HepG2 (cell line): ENCODE measurements at regions not wholly inside any gene's neighbourhood (a gene's known extent, or its start where the extent isn't known, plus 50 kb on each side); places are given as distances from the start of the nearest gene placed in this dataset.

ENCODE experiments used
- ATAC-seq: fragments of 200-7000 bp; cut with Tn5 transposase; 3 replicates; pipeline ENCODE4 v1.9.1; 2020; ENCODE audit warnings: mild to moderate bottlenecking, moderate library complexity
- BruUV-seq: library from RNA; stranded (reverse); fragments of 400-500 nt; replicated peaks from 2 replicates; lab custom pipeline; 2021; lab: Mats Ljungman, UMichigan
- CTCF ChIA-PET: fragments of 300-600 bp; formaldehyde crosslinking; extraction: SDS; loops from one replicate; lab custom pipeline; 2021; ENCODE audit warnings: low total read pairs, inconsistent platforms, low intra/inter-chr PET ratio; lab: Yijun Ruan, JAX
- POLR2A ChIA-PET: fragments of 350-600 bp; sonication (Branson Sonifier 250); formaldehyde crosslinking; loops from one replicate; lab custom pipeline; 2020; ENCODE audit warnings: antibody characterized with exemption, inconsistent platforms; lab: Yijun Ruan, JAX
- DNase-seq: peaks from one replicate; pipeline ENCODE4 v3.0.0-alpha.2; 2015; ENCODE audit warnings: low spot score
- FAIRE-seq: peaks from 3 replicates; lab custom pipeline; 2011; peaks lifted over from hg19 to GRCh38; lab: Jason Lieb, UNC
- H2AFZ ChIP-seq: one replicate; pipeline ENCODE4 v1.6.1; 2011; ENCODE audit warnings: low read length, inconsistent platforms
- H3K27ac ChIP-seq: fragments of 300-600 bp; 3 replicates; pipeline ENCODE4 v1.8.0; 2011; ENCODE audit warnings: mixed run types, mild to moderate bottlenecking, mixed read lengths, low read length, inconsistent platforms; ENCODE audit not compliant: insufficient read depth; ENCODE audit errors: extremely low read length
- H3K27me3 ChIP-seq, 2 experiments: fragments of 200-600 bp in 1 of 2; 2 replicates in 1 of 2; 3 replicates in 1 of 2; pipeline versions ENCODE4 v1.6.0 to v1.8.0; 2011; ENCODE audit warnings: low read length in 2 of 2, mild to moderate bottlenecking in 2 of 2, moderate library complexity in 2 of 2, inconsistent platforms in 1 of 2; ENCODE audit not compliant: insufficient read depth in 2 of 2, control insufficient read depth in 1 of 2
- H3K36me3 ChIP-seq, 2 experiments: fragments of 200-600 bp in 1 of 2; replicated peaks in 1 of 2; 2 replicates in 1 of 2; 3 replicates in 1 of 2; pipeline versions ENCODE4 v1.5.1 to v1.8.0; 2011; ENCODE audit warnings: low read length in 2 of 2, inconsistent platforms in 1 of 2; ENCODE audit not compliant: insufficient read depth in 2 of 2, control insufficient read depth in 1 of 2
- H3K4me1 ChIP-seq: 2 replicates; pipeline ENCODE4 v1.5.1; 2012; ENCODE audit warnings: low read length, inconsistent platforms; ENCODE audit not compliant: insufficient read depth
- H3K4me2 ChIP-seq: 2 replicates; pipeline ENCODE4 v1.6.0; 2011; ENCODE audit warnings: low read depth, low read length, inconsistent platforms
- H3K4me3 ChIP-seq, 3 experiments: fragments of 200-600 bp in 1 of 3; sonication (generic), shearing (Covaris generic) in 1 of 3; replicated peaks in 1 of 3; 2 replicates each; pipeline ENCODE4 v1.5.1; 2011 to 2016; ENCODE audit warnings: low read length in 3 of 3, inconsistent platforms in 2 of 3, low read depth in 2 of 3, mild to moderate bottlenecking in 2 of 3, control low read depth in 1 of 3, mixed read lengths in 1 of 3; ENCODE audit not compliant: insufficient read depth in 1 of 3
- H3K79me2 ChIP-seq: one replicate; pipeline ENCODE4 v1.6.1; 2011; ENCODE audit warnings: low read length, inconsistent platforms; ENCODE audit not compliant: insufficient read depth
- H3K9ac ChIP-seq: 2 replicates; pipeline ENCODE4 v1.6.0; 2011; ENCODE audit warnings: mild to moderate bottlenecking, low read depth, low read length, inconsistent platforms; ENCODE audit not compliant: insufficient read depth
- H3K9me3 ChIP-seq: 2 replicates; pipeline ENCODE4 v1.5.1; 2012; ENCODE audit warnings: mild to moderate bottlenecking, low read length
- H4K20me1 ChIP-seq: 2 replicates; pipeline ENCODE4 v1.6.0; 2011; ENCODE audit warnings: inconsistent platforms, mild to moderate bottlenecking, low read length, moderate library complexity; ENCODE audit not compliant: insufficient read depth
- BCL6 ChIP-seq: IDR thresholded peaks from 2 replicates; pipeline ENCODE4 v1.6.1; 2016; ENCODE audit warnings: missing genetic modification reagents, missing compliant biosample characterization
- ETS1 ChIP-seq: sonication (generic); formaldehyde crosslinking; IDR thresholded peaks from 2 replicates; pipeline ENCODE4 v1.4.0; 2020; ENCODE audit warnings: missing genetic modification reagents
- IRX3 ChIP-seq: sonication (generic); formaldehyde crosslinking; IDR thresholded peaks from 2 replicates; pipeline ENCODE4 v1.8.1; 2023; ENCODE audit warnings: mild to moderate bottlenecking, low read depth, missing genetic modification reagents, borderline replicate concordance
- MEF2D ChIP-seq: sonication (generic); formaldehyde crosslinking; IDR thresholded peaks from 2 replicates; pipeline ENCODE4 v1.5.1; 2020; ENCODE audit warnings: mild to moderate bottlenecking, missing genetic modification reagents
- NFE2L1 ChIP-seq: sonication (generic); formaldehyde crosslinking; IDR thresholded peaks from 2 replicates; pipeline ENCODE4 v1.4.0; 2020; ENCODE audit warnings: missing genetic modification reagents, mild to moderate bottlenecking, borderline replicate concordance
- NFIC ChIP-seq: IDR thresholded peaks from 2 replicates; pipeline ENCODE4 v1.6.1; 2012; ENCODE audit warnings: mild to moderate bottlenecking, low read length, inconsistent platforms
- PAF1 ChIP-seq: IDR thresholded peaks from 2 replicates; pipeline ENCODE4 v1.6.1; 2016; ENCODE audit warnings: missing genetic modification reagents, missing compliant biosample characterization
- PRPF4 ChIP-seq: fragments of 200-400 bp; formaldehyde crosslinking; IDR thresholded peaks from 2 replicates; pipeline ENCODE4 v1.6.1; 2016; ENCODE audit warnings: low read length, low read depth; ENCODE audit not compliant: poor library complexity, severe bottlenecking
- THAP11 ChIP-seq: IDR thresholded peaks from 2 replicates; pipeline ENCODE4 v1.6.1; 2016; ENCODE audit warnings: missing biosample characterization, missing genetic modification reagents
- THYN1 ChIP-seq: sonication (generic); formaldehyde crosslinking; IDR thresholded peaks from 2 replicates; pipeline ENCODE4 v1.8.1; 2023; ENCODE audit warnings: low read depth, mild to moderate bottlenecking, moderate library complexity, missing genetic modification reagents, borderline replicate concordance
- YY1 ChIP-seq: IDR thresholded peaks from 2 replicates; pipeline ENCODE4 v1.6.1; 2011; ENCODE audit warnings: low read length, low read depth, moderate library complexity, mild to moderate bottlenecking; ENCODE audit not compliant: insufficient read depth, insufficient replicate concordance
- ZFP36L1 ChIP-seq: sonication (generic); formaldehyde crosslinking; IDR thresholded peaks from 2 replicates; pipeline ENCODE4 v1.8.0; 2022; ENCODE audit warnings: mild to moderate bottlenecking, missing genetic modification reagents, moderate library complexity
- ZNF224 ChIP-seq: sonication (generic); formaldehyde crosslinking; IDR thresholded peaks from 2 replicates; pipeline ENCODE4 v1.5.0; 2020; ENCODE audit warnings: mild to moderate bottlenecking, missing genetic modification reagents
- ZNF747 ChIP-seq: sonication (generic); formaldehyde crosslinking; IDR thresholded peaks from 2 replicates; pipeline ENCODE4 v1.8.1; 2023; ENCODE audit warnings: missing genetic modification reagents, mild to moderate bottlenecking, borderline replicate concordance
- WGBS: methylation state at CpG from one replicate; pipeline ENCODE4 v1.1.6; 2017; ENCODE audit warnings: low lambda C conversion rate; 5-methylcytosine and 5-hydroxymethylcytosine counted together
- in situ Hi-C: cut with HindIII; loops from 2 replicates; pipeline ENCODE4 v1.10.0; 2017; ENCODE audit warnings: low pct_unique_long_range_greater_than_20kb; ENCODE audit not compliant: extremely low pct_ligation_motif_present
- intact Hi-C: fragments of 100-400 bp; cut with micrococcal nuclease; formaldehyde crosslinking; loops from one replicate; pipeline ENCODE4 v1.10.0; 2022; ENCODE audit not compliant: unreplicated experiment
- TF ChIP-seq, protein P1 (sequence below): sonication (generic); formaldehyde crosslinking; IDR thresholded peaks from 2 replicates; pipeline ENCODE4 v1.8.0; 2022; ENCODE audit warnings: missing genetic modification reagents, mild to moderate bottlenecking, inconsistent platforms, borderline replicate concordance
- TF ChIP-seq, protein P2 (sequence below): sonication (generic); formaldehyde crosslinking; IDR thresholded peaks from one replicate; pipeline ENCODE4 v1.5.1; 2020; ENCODE audit warnings: mild to moderate bottlenecking, missing genetic modification reagents; ENCODE audit errors: not compliant biosample characterization

GRCh38 chr3:110710156-110710555 is 361.5 kb upstream of the NECTIN3 start:
- H3K4me2 ChIP-seq, result no peak overlapping the region
- no peaks in the 10 kb centered on the region for H3K9me3 ChIP-seq
- no peak overlapping the region for H3K27ac ChIP-seq
- POLR2A ChIA-PET, result no interaction called here
- no peak for DNase-seq
- in situ Hi-C loops (no loop called here), intact Hi-C loops (loop anchor here (5.0 kb wide), 1 partner anchor 187 kb away; no protein-coding TSS in a partner anchor)
- BruUV-seq, result no TSS peak
- no peaks in the 10 kb centered on the region for H3K79me2 ChIP-seq
- H4K20me1 ChIP-seq, result no peaks in the 10 kb centered on the region
- ATAC-seq, result no peak
- peaks cover 18% of the 10 kb centered on the region for H3K4me1 ChIP-seq
- WGBS, result 62% methylated on average over 7 of the region's 7 CpGs
- no peak overlapping the region for H3K9ac ChIP-seq
- H2AFZ ChIP-seq, result no peak overlapping the region
- no peak overlapping the region for H3K4me3 ChIP-seq
- no peaks in the 10 kb centered on the region for H3K36me3 ChIP-seq
- CTCF ChIA-PET, result no interaction called here
- H3K27me3 ChIP-seq, result no peaks in the 10 kb centered on the region
- no peak for FAIRE-seq
- TF ChIP-seq, protein P1, sequence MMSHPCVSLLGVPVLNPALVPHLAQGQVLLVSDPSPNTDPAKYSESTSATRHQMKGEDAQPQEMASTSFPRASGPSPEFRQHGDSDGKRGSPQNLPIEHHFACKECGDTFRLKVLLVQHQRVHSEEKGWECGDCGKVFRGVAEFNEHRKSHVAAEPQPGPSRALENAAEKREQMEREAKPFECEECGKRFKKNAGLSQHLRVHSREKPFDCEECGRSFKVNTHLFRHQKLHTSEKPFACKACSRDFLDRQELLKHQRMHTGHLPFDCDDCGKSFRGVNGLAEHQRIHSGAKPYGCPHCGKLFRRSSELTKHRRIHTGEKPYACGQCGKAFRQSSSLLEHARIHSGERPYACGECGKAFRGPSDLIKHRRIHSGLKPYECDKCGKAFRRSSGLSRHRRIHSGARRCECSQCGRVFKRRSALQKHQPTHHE, result no peak
- TF ChIP-seq ETS1 (CRISPR knock-in tag) (no peak), YY1 (no peak), MEF2D (CRISPR knock-in tag) (no peak), NFE2L1 (CRISPR knock-in tag) (no peak), BCL6 (no peak), ZNF224 (CRISPR knock-in tag) (no peak), THAP11 (CRISPR knock-in tag) (no peak), IRX3 (CRISPR knock-in tag) (no peak), THYN1 (CRISPR knock-in tag) (no peak), PRPF4 (no peak), NFIC (no peak), PAF1 (CRISPR knock-in tag) (no peak), ZNF747 (CRISPR knock-in tag) (no peak), ZFP36L1 (CRISPR knock-in tag) (no peak)
- TF ChIP-seq, protein P2, sequence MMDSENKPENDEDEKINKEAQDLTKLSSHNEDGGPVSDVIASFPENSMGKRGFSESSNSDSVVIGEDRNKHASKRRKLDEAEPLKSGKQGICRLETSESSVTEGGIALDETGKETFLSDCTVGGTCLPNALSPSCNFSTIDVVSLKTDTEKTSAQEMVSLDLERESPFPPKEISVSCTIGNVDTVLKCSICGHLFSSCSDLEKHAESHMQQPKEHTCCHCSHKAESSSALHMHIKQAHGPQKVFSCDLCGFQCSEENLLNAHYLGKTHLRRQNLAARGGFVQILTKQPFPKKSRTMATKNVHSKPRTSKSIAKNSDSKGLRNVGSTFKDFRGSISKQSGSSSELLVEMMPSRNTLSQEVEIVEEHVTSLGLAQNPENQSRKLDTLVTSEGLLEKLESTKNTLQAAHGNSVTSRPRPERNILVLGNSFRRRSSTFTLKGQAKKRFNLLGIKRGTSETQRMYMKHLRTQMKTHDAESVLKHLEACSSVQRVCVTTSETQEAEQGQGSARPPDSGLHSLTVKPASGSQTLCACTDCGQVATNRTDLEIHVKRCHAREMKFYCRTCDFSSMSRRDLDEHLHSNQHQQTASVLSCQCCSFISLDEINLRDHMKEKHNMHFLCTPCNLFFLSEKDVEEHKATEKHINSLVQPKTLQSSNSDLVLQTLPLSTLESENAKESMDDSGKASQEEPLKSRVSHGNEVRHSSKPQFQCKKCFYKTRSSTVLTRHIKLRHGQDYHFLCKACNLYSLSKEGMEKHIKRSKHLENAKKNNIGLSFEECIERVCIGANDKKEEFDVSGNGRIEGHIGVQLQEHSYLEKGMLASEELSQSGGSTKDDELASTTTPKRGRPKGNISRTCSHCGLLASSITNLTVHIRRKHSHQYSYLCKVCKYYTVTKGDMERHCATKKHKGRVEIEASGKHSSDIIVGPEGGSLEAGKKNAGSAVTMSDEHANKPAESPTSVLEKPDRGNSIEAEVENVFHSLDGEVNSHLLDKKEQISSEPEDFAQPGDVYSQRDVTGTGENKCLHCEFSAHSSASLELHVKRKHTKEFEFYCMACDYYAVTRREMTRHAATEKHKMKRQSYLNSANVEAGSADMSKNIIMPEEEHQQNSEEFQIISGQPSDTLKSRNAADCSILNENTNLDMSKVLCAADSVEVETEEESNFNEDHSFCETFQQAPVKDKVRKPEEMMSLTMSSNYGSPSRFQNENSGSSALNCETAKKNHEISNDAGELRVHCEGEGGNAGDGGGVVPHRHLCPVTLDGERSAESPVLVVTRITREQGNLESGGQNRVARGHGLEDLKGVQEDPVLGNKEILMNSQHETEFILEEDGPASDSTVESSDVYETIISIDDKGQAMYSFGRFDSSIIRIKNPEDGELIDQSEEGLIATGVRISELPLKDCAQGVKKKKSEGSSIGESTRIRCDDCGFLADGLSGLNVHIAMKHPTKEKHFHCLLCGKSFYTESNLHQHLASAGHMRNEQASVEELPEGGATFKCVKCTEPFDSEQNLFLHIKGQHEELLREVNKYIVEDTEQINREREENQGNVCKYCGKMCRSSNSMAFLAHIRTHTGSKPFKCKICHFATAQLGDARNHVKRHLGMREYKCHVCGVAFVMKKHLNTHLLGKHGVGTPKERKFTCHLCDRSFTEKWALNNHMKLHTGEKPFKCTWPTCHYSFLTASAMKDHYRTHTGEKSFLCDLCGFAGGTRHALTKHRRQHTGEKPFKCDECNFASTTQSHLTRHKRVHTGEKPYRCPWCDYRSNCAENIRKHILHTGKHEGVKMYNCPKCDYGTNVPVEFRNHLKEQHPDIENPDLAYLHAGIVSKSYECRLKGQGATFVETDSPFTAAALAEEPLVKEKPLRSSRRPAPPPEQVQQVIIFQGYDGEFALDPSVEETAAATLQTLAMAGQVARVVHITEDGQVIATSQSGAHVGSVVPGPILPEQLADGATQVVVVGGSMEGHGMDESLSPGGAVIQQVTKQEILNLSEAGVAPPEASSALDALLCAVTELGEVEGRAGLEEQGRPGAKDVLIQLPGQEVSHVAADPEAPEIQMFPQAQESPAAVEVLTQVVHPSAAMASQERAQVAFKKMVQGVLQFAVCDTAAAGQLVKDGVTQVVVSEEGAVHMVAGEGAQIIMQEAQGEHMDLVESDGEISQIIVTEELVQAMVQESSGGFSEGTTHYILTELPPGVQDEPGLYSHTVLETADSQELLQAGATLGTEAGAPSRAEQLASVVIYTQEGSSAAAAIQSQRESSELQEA (CRISPR knock-in tag), result no peak
